ENCODE measurements at regions not wholly inside any gene's neighbourhood (a gene's known extent, or its start where the extent isn't known, plus 50 kb on each side); places are given as distances from the start of the nearest gene placed in this dataset.
A peak's percentile ranks its signal among the peaks of the same experiment; 100 is the strongest.

GRCh38 chr20:59518881-59519706 is 85.2 kb upstream of the PHACTR3 start:
- no peak overlapping the region for H3K4me3 ChIP-seq
- DNase-seq (ENCODE audit: low read depth in 1 of 2, low spot score in 2 of 2), result peak in 1 of 2 experiments; percentile 24
- no peak overlapping the region for H3K27ac ChIP-seq

GRCh38 chr20:59519707-59520014 is 84.7 kb upstream of the PHACTR3 start:
- H3K4me1 ChIP-seq (replicated peaks), result no peaks in the 10 kb centered on the region
- DNase-seq (ENCODE audit: low read depth in 1 of 2, low spot score in 2 of 2), result no peak
- no peaks in the 10 kb centered on the region for H3K9me3 ChIP-seq (replicated peaks)
- peaks cover 11% of the 10 kb centered on the region; the same call in 1 of the 2 replicates for H3K27me3 ChIP-seq (replicated peaks)
- no peak overlapping the region for H3K27ac ChIP-seq
- H3K4me3 ChIP-seq, result no peak overlapping the region
- no peaks in the 10 kb centered on the region for H3K36me3 ChIP-seq

More at GRCh38 chr20:59518881-59519706, 85.2 kb upstream of the PHACTR3 start:
- H3K27me3 ChIP-seq (replicated peaks), result peaks cover 11% of the 10 kb centered on the region; the same call in 1 of the 2 replicates
- no peaks in the 10 kb centered on the region for H3K36me3 ChIP-seq
- no peaks in the 10 kb centered on the region for H3K9me3 ChIP-seq (replicated peaks)
- no peaks in the 10 kb centered on the region for H3K4me1 ChIP-seq (replicated peaks)

- DNase-seq (ENCODE audit: low read depth in 1 of 2, low spot score in 2 of 2), result no peak
- peaks cover 11% of the 10 kb centered on the region; the same call in 1 of the 2 replicates for H3K27me3 ChIP-seq (replicated peaks)
- H3K4me1 ChIP-seq (replicated peaks), result no peaks in the 10 kb centered on the region
- no peak overlapping the region for H3K4me3 ChIP-seq
- no peaks in the 10 kb centered on the region for H3K36me3 ChIP-seq
- no peak overlapping the region for H3K27ac ChIP-seq
- H3K9me3 ChIP-seq (replicated peaks), result no peaks in the 10 kb centered on the region
Observed at GRCh38 chr20:59520814-59521213, 83.5 kb upstream of the PHACTR3 start.

- Histone ChIP-seq H3K4me1 (replicated peaks) (no peaks in the 10 kb centered on the region), H3K27me3 (replicated peaks) (peaks cover 16% of the 10 kb centered on the region), H3K9me3 (replicated peaks) (no peaks in the 10 kb centered on the region), H3K4me3 (no peak overlapping the region), H3K36me3 (no peaks in the 10 kb centered on the region), H3K27ac (no peak overlapping the region)
- DNase-seq (ENCODE audit: low read depth in 1 of 2, low spot score in 2 of 2), result peak; percentile 44 to 55
Observed at GRCh38 chr20:59525500-59526241, 78.7 kb upstream of the PHACTR3 start.

- no peak for DNase-seq (ENCODE audit: low read depth in 1 of 2, low spot score in 2 of 2)
- Histone ChIP-seq H3K4me3 (no peak overlapping the region), H3K27me3 (replicated peaks) (peaks cover 16% of the 10 kb centered on the region), H3K36me3 (no peaks in the 10 kb centered on the region), H3K4me1 (replicated peaks) (no peaks in the 10 kb centered on the region), H3K27ac (no peak overlapping the region), H3K9me3 (replicated peaks) (no peaks in the 10 kb centered on the region)
Observed at GRCh38 chr20:59526242-59527225, 77.8 kb upstream of the PHACTR3 start.

GRCh38 chr20:59530782-59531181 is 73.6 kb upstream of the PHACTR3 start:
- DNase-seq (ENCODE audit: low read depth in 1 of 2, low spot score in 2 of 2), result no peak
- H3K36me3 ChIP-seq, result no peaks in the 10 kb centered on the region

GRCh38 chr20:59537991-59538390 is 66.3 kb upstream of the PHACTR3 start:
- Histone ChIP-seq H3K4me3 (no peak overlapping the region), H3K4me1 (replicated peaks) (no peaks in the 10 kb centered on the region), H3K36me3 (no peaks in the 10 kb centered on the region), H3K27me3 (replicated peaks) (no peaks in the 10 kb centered on the region), H3K9me3 (replicated peaks) (no peaks in the 10 kb centered on the region), H3K27ac (no peak overlapping the region)
- no peak for DNase-seq (ENCODE audit: low read depth in 1 of 2, low spot score in 2 of 2)

More at GRCh38 chr20:59530782-59531181, 73.6 kb upstream of the PHACTR3 start:
- no peaks in the 10 kb centered on the region for H3K9me3 ChIP-seq (replicated peaks)
- peaks cover 6% of the 10 kb centered on the region for H3K27me3 ChIP-seq (replicated peaks)
- H3K4me1 ChIP-seq (replicated peaks), result no peaks in the 10 kb centered on the region
- no peak overlapping the region for H3K27ac ChIP-seq
- H3K4me3 ChIP-seq, result no peak overlapping the region

GRCh38 chr20:59547596-59547995 is 56.7 kb upstream of the PHACTR3 start:
- H3K27ac ChIP-seq, result no peak overlapping the region
- H3K9me3 ChIP-seq (replicated peaks), result no peaks in the 10 kb centered on the region
- no peaks in the 10 kb centered on the region for H3K4me1 ChIP-seq (replicated peaks)
- H3K36me3 ChIP-seq, result no peaks in the 10 kb centered on the region
- no peak for DNase-seq (ENCODE audit: low read depth in 1 of 2, low spot score in 2 of 2)
- H3K4me3 ChIP-seq, result no peak overlapping the region
- H3K27me3 ChIP-seq (replicated peaks), result peaks cover 5% of the 10 kb centered on the region

All from SJSA1 (cell line).